Stomach (tissue), 4 donors: ENCODE measurements at regions not wholly inside any gene's neighbourhood (a gene's known extent, or its start where the extent isn't known, plus 50 kb on each side); places are given as distances from the start of the nearest gene placed in this dataset.

Experiments
- CTCF ChIP-seq, 7 experiments: fragments of 450-650 bp in 4 of 7; fragments of 200-600 bp in 3 of 7; sonication (generic) in 3 of 7; IDR thresholded peaks; one replicate each; pipeline ENCODE4 v1.5.1; 2016 to 2019; ENCODE audit warnings: antibody characterized with exemption in 7 of 7, control low read depth in 2 of 7, mild to moderate bottlenecking in 1 of 7
- EP300 ChIP-seq: sonication (generic); formaldehyde crosslinking; IDR thresholded peaks from one replicate; pipeline ENCODE4 v1.6.1; 2017; ENCODE audit warnings: antibody characterized with exemption
- POLR2A ChIP-seq, 4 donors: fragments of 450-650 bp; IDR thresholded peaks; one replicate each; pipeline ENCODE4 v1.6.1; 2016; ENCODE audit warnings: antibody characterized with exemption in 4 of 4, control low read depth in 2 of 4, mild to moderate bottlenecking in 1 of 4, moderate library complexity in 1 of 4
- POLR2AphosphoS5 ChIP-seq, 3 donors: sonication (generic); formaldehyde crosslinking; IDR thresholded peaks; one replicate each; pipeline ENCODE4 v1.6.1; 2016; ENCODE audit warnings: antibody characterized with exemption in 3 of 3

GRCh38 chr1:232300466-232300865 is 329.5 kb downstream of the SIPA1L2 start:
- TF ChIP-seq CTCF (IDR thresholded peaks at IDR 0.05) (no peak), POLR2A (IDR thresholded peaks at IDR 0.05) (no peak), POLR2AphosphoS5 (IDR thresholded peaks at IDR 0.05) (no peak), EP300 (no peak)
